Astrocyte (in vitro differentiated cells and primary cell): ENCODE measurements at regions not wholly inside any gene's neighbourhood (a gene's known extent, or its start where the extent isn't known, plus 50 kb on each side); places are given as distances from the start of the nearest gene placed in this dataset.

Source experiments
- DNase-seq: peaks from one replicate; pipeline ENCODE4 v3.0.0-alpha.2; 2010; ENCODE audit warnings: low read depth
- FAIRE-seq: peaks from 2 replicates; lab custom pipeline; 2011; peaks lifted over from hg19 to GRCh38; lab: Jason Lieb, UNC
- H2AFZ ChIP-seq: 2 replicates; pipeline ENCODE4 v1.6.0; 2012; ENCODE audit warnings: low read depth, low read length, inconsistent platforms
- H3K27ac ChIP-seq: 2 replicates; pipeline ENCODE4 v1.5.1; 2011; ENCODE audit warnings: low read depth, low read length, inconsistent platforms
- H3K27me3 ChIP-seq: 2 replicates; pipeline ENCODE4 v1.6.0; 2011; ENCODE audit warnings: low read length, inconsistent platforms; ENCODE audit not compliant: insufficient read depth
- H3K36me3 ChIP-seq: 2 replicates; pipeline ENCODE4 v1.5.1; 2011; ENCODE audit warnings: low read length, inconsistent platforms; ENCODE audit not compliant: insufficient read depth
- H3K4me1 ChIP-seq: 2 replicates; pipeline ENCODE4 v1.5.1; 2011; ENCODE audit warnings: low read length, inconsistent platforms; ENCODE audit not compliant: insufficient read depth
- H3K4me2 ChIP-seq: 2 replicates; pipeline ENCODE4 v1.6.0; 2012; ENCODE audit warnings: low read length, inconsistent platforms
- H3K4me3 ChIP-seq: 2 replicates; pipeline ENCODE4 v1.5.1; 2011; ENCODE audit warnings: low read depth, mild to moderate bottlenecking, low read length, inconsistent platforms; ENCODE audit not compliant: insufficient read depth
- H3K79me2 ChIP-seq: 2 replicates; pipeline ENCODE4 v1.6.0; 2012; ENCODE audit warnings: mild to moderate bottlenecking, low read length, inconsistent platforms; ENCODE audit not compliant: insufficient read depth
- H3K9ac ChIP-seq: 2 replicates; pipeline ENCODE4 v1.6.0; 2012; ENCODE audit warnings: mild to moderate bottlenecking, low read length, inconsistent platforms
- H3K9me3 ChIP-seq: 2 replicates; pipeline ENCODE4 v1.5.1; 2012; ENCODE audit warnings: low read depth, mild to moderate bottlenecking, low read length, inconsistent platforms; ENCODE audit not compliant: insufficient read depth
- H4K20me1 ChIP-seq: 2 replicates; pipeline ENCODE4 v1.6.0; 2012; ENCODE audit warnings: low read length, inconsistent platforms; ENCODE audit not compliant: insufficient read depth
- H3K27ac Mint-ChIP-seq: one replicate; pipeline ENCODE4 v1.8.0; 2021; ENCODE audit warnings: mild to moderate bottlenecking, mixed read lengths; ENCODE audit not compliant: unreplicated experiment
- H3K27me3 Mint-ChIP-seq: one replicate; pipeline ENCODE4 v1.8.0; 2021; ENCODE audit warnings: low read depth, mixed read lengths; ENCODE audit not compliant: unreplicated experiment
- H3K36me3 Mint-ChIP-seq: one replicate; pipeline ENCODE4 v1.8.0; 2021; ENCODE audit warnings: low read depth, mixed read lengths; ENCODE audit not compliant: unreplicated experiment
- H3K4me1 Mint-ChIP-seq: one replicate; pipeline ENCODE4 v1.8.0; 2021; ENCODE audit warnings: low read depth, mixed read lengths; ENCODE audit not compliant: unreplicated experiment
- H3K4me3 Mint-ChIP-seq: one replicate; pipeline ENCODE4 v1.8.0; 2021; ENCODE audit warnings: mild to moderate bottlenecking, moderate library complexity, mixed read lengths; ENCODE audit not compliant: unreplicated experiment
- H3K9me3 Mint-ChIP-seq: one replicate; pipeline ENCODE4 v1.8.0; 2021; ENCODE audit warnings: mild to moderate bottlenecking, mixed read lengths; ENCODE audit not compliant: unreplicated experiment
- EZH2 ChIP-seq: IDR thresholded peaks from 2 replicates; pipeline ENCODE4 v1.6.1; 2012; ENCODE audit warnings: mild to moderate bottlenecking, low read length, inconsistent platforms; ENCODE audit not compliant: insufficient read depth
- TF ChIP-seq, protein P1 (sequence below): IDR thresholded peaks from 2 replicates; pipeline ENCODE4 v1.5.1; 2011; ENCODE audit warnings: low read depth, mild to moderate bottlenecking, inconsistent platforms, low read length, moderate library complexity; ENCODE audit not compliant: insufficient read depth

DNA sequence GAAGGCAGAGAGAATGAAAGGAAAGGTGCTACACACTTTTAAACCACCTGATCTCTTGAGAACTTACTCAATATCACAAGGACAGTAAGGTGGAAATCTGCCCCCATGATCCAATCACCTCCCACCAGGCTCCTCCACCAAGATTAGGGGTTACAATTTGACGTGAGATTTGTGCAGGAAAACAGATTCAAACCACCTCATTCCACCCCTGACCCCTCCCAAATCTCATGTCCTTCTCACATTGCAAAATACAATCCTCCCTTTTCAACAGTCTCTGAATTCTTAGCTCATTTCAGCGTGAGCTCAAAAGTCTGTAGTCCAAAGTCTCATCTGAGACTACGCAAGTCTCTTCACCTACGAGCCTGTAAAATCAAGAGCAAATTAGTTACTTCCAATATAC lies 768.3 kb upstream of the COX7C start:
- TF ChIP-seq, protein P1, sequence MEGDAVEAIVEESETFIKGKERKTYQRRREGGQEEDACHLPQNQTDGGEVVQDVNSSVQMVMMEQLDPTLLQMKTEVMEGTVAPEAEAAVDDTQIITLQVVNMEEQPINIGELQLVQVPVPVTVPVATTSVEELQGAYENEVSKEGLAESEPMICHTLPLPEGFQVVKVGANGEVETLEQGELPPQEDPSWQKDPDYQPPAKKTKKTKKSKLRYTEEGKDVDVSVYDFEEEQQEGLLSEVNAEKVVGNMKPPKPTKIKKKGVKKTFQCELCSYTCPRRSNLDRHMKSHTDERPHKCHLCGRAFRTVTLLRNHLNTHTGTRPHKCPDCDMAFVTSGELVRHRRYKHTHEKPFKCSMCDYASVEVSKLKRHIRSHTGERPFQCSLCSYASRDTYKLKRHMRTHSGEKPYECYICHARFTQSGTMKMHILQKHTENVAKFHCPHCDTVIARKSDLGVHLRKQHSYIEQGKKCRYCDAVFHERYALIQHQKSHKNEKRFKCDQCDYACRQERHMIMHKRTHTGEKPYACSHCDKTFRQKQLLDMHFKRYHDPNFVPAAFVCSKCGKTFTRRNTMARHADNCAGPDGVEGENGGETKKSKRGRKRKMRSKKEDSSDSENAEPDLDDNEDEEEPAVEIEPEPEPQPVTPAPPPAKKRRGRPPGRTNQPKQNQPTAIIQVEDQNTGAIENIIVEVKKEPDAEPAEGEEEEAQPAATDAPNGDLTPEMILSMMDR = no peak
- no peak for TF ChIP-seq EZH2
- H3K4me3 Mint-ChIP-seq = no peak overlapping the region

DNA sequence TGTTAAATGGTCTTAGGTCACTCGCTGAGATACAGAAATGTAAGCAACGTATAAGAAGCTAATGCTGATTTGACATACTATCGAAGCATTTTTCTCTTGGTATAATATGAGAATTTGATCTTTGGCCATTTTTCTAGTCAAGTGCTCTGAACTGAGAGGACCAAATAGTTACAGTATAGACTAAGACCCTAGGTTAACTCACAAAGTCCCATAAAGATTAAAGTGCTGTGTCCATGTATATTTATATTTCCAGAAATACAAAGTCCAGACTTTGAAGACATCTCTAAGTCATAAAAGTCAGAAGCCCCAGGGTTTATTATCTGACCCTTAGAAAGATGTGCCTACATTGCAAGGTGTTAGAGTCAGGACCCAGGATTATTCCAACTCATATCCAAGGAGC lies 752.4 kb upstream of the COX7C start:
- Mint-ChIP-seq H3K27ac (no peak overlapping the region), H3K9me3 (no peaks in the 10 kb centered on the region), H3K4me1 (no peaks in the 10 kb centered on the region), H3K27me3 (no peaks in the 10 kb centered on the region), H3K4me3 (no peak overlapping the region), H3K36me3 (no peaks in the 10 kb centered on the region)
- no peak for DNase-seq
- Histone ChIP-seq H3K27ac (no peak overlapping the region), H3K36me3 (no peaks in the 10 kb centered on the region), H3K4me3 (no peak overlapping the region), H3K79me2 (no peaks in the 10 kb centered on the region), H4K20me1 (no peaks in the 10 kb centered on the region), H3K9ac (no peak overlapping the region), H2AFZ (no peak overlapping the region), H3K4me1 (no peaks in the 10 kb centered on the region), H3K27me3 (no peaks in the 10 kb centered on the region), H3K9me3 (no peaks in the 10 kb centered on the region), H3K4me2 (no peak overlapping the region)
- no peak for FAIRE-seq
- no peak for TF ChIP-seq EZH2
- TF ChIP-seq, protein P1 = no peak

More for the DNA sequence above, 768.3 kb upstream of the COX7C start:
- no peaks in the 10 kb centered on the region for H3K27me3 ChIP-seq
- H3K9me3 ChIP-seq = peaks cover 2% of the 10 kb centered on the region
- DNase-seq (no peak), FAIRE-seq (no peak)
- H3K27ac Mint-ChIP-seq = no peak overlapping the region
- peaks cover 7% of the 10 kb centered on the region for H3K9me3 Mint-ChIP-seq
- no peaks in the 10 kb centered on the region for H3K36me3 Mint-ChIP-seq
- H3K4me1 ChIP-seq = no peaks in the 10 kb centered on the region
- H4K20me1 ChIP-seq = no peaks in the 10 kb centered on the region
- H3K27ac ChIP-seq = no peak overlapping the region
- H3K36me3 ChIP-seq = no peaks in the 10 kb centered on the region
- no peak overlapping the region for H2AFZ ChIP-seq
- H3K79me2 ChIP-seq = no peaks in the 10 kb centered on the region
- H3K4me2 ChIP-seq = no peak overlapping the region
- H3K4me1 Mint-ChIP-seq = no peaks in the 10 kb centered on the region
- H3K27me3 Mint-ChIP-seq = no peaks in the 10 kb centered on the region
- no peak overlapping the region for H3K4me3 ChIP-seq
- no peak overlapping the region for H3K9ac ChIP-seq

DNA sequence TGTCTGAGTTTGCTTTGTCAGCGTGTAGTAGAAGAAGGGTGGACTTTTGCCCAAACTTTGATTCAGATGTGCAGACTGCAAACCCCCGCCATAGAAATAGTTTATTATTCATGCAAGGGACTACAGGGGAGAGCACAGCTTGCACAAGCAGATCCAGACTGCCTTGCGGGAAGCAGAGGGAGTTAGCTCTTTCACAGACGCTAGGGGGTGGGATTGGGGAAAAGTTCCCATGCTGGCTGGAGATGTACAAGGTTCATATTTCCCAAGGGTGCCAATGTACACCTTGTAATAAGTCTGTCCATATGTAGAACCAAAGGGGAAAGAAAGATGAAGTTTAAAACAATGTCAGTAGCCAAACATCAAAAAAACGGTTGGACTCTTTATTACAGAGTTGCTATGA lies 749.7 kb upstream of the COX7C start:
- Histone ChIP-seq H2AFZ (no peak overlapping the region), H3K36me3 (no peaks in the 10 kb centered on the region), H3K4me2 (no peak overlapping the region), H3K4me1 (no peaks in the 10 kb centered on the region), H3K9ac (no peak overlapping the region), H3K27ac (no peak overlapping the region), H3K9me3 (no peaks in the 10 kb centered on the region), H3K79me2 (no peaks in the 10 kb centered on the region), H4K20me1 (no peaks in the 10 kb centered on the region), H3K4me3 (no peak overlapping the region), H3K27me3 (no peaks in the 10 kb centered on the region)
- H3K36me3 Mint-ChIP-seq = no peaks in the 10 kb centered on the region
- no peaks in the 10 kb centered on the region for H3K27me3 Mint-ChIP-seq
- no peak overlapping the region for H3K4me3 Mint-ChIP-seq
- no peak overlapping the region for H3K27ac Mint-ChIP-seq
- FAIRE-seq (no peak), DNase-seq (no peak)
- H3K4me1 Mint-ChIP-seq = no peaks in the 10 kb centered on the region
- TF ChIP-seq, protein P1 = no peak
- no peak for TF ChIP-seq EZH2
- H3K9me3 Mint-ChIP-seq = no peaks in the 10 kb centered on the region
